PFSK-1 (cell line): ENCODE measurements at regions not wholly inside any gene's neighbourhood (a gene's known extent, or its start where the extent isn't known, plus 50 kb on each side); places are given as distances from the start of the nearest gene placed in this dataset.

Experiments used
- FOXP2 ChIP-seq: optimal IDR thresholded peaks from 2 replicates; pipeline ENCODE3; 2011; ENCODE audit warnings: borderline replicate concordance, control low read depth, inconsistent platforms; ENCODE audit not compliant: insufficient read depth; ENCODE audit errors: extremely low read length, extremely low read depth
- POLR2AphosphoS5 ChIP-seq: IDR thresholded peaks from 2 replicates; pipeline ENCODE4 v1.6.1; 2012; ENCODE audit warnings: low read depth, mild to moderate bottlenecking, control low read depth, low read length, moderate library complexity
- REST ChIP-seq, 2 experiments: IDR thresholded peaks; 2 replicates each; pipeline versions ENCODE4 v1.6.1 to v1.8.0; 2011 to 2012; ENCODE audit warnings: low read depth in 2 of 2, low read length in 2 of 2, control low read depth in 1 of 2, inconsistent platforms in 1 of 2, mild to moderate bottlenecking in 1 of 2, moderate library complexity in 1 of 2; ENCODE audit not compliant: insufficient read depth in 1 of 2
- SIN3A ChIP-seq: IDR thresholded peaks from 2 replicates; pipeline ENCODE4 v1.6.1; 2012; ENCODE audit warnings: mild to moderate bottlenecking, low read length, moderate library complexity, borderline replicate concordance; ENCODE audit not compliant: insufficient read depth

GRCh38 chr4:15201782-15202181 is 199.5 kb downstream of the CPEB2 start:
- no peak for TF ChIP-seq REST (IDR thresholded peaks at IDR 0.05; ENCODE audit: insufficient read depth in 1 of 2, low read depth in 2 of 2, low read length in 2 of 2)
- no peak for TF ChIP-seq POLR2AphosphoS5
- TF ChIP-seq SIN3A = no peak
- TF ChIP-seq FOXP2 = no peak
